Mesodermal cell (in vitro differentiated cells): ENCODE measurements at regions not wholly inside any gene's neighbourhood (a gene's known extent, or its start where the extent isn't known, plus 50 kb on each side); places are given as distances from the start of the nearest gene placed in this dataset.

Experiments
- H3K27ac ChIP-seq: 2 replicates; pipeline ENCODE4 v1.7.0; 2013; ENCODE audit warnings: mild to moderate bottlenecking, low read depth, low read length, moderate library complexity; ENCODE audit not compliant: severe bottlenecking
- H3K36me3 ChIP-seq: 2 replicates; pipeline ENCODE4 v1.7.1; 2013; ENCODE audit warnings: mild to moderate bottlenecking, low read length, moderate library complexity; ENCODE audit not compliant: control insufficient read depth, insufficient read depth
- H3K4me1 ChIP-seq: one replicate; pipeline ENCODE4 v1.7.1; 2013; ENCODE audit warnings: mild to moderate bottlenecking, low read length; ENCODE audit not compliant: insufficient read depth, control insufficient read depth, poor library complexity, severe bottlenecking
- H3K4me3 ChIP-seq: 2 replicates; pipeline ENCODE4 v1.7.0; 2013; ENCODE audit warnings: low read length, control low read depth, mild to moderate bottlenecking; ENCODE audit not compliant: insufficient read depth, poor library complexity, severe bottlenecking; ENCODE audit errors: extremely low read depth
- H3K9me3 ChIP-seq: 2 replicates; pipeline ENCODE4 v1.7.1; 2013; ENCODE audit warnings: mild to moderate bottlenecking, low read length, moderate library complexity; ENCODE audit not compliant: control insufficient read depth
- WGBS, 2 experiments: methylation state at CpG; one replicate each; pipeline ENCODE4 v1.1.5; 2013; ENCODE audit warnings: missing lambda C conversion rate in 2 of 2; ENCODE audit not compliant: insufficient coverage in 2 of 2; 5-methylcytosine and 5-hydroxymethylcytosine counted together

DNA sequence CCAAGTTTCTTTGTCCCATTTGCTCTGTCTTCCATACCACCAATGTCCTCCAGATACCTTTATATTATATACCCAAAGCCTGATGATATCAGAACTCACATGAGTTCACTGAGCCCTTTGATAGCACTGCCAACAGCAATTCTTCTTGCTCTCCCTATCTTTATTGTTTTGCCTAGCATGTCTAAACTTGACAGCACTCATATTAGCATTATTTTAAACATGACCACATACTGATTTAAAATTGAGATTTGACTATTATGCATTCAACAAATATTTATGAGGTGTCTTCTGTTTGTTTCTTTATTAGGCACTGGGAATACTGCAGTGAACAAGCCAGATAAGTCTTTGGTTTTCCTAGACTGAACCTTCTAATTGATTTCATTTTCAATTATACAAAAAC is 587.3 kb upstream of the GCFC2 start:
- H3K4me3 ChIP-seq = no peak overlapping the region
- no peak overlapping the region for H3K27ac ChIP-seq
- H3K36me3 ChIP-seq = no peaks in the 10 kb centered on the region
- H3K4me1 ChIP-seq = no peaks in the 10 kb centered on the region
- no peaks in the 10 kb centered on the region for H3K9me3 ChIP-seq

GRCh38 chr2:76296438-76296837 is 585.7 kb upstream of the GCFC2 start:
- Histone ChIP-seq H3K27ac (no peak overlapping the region), H3K4me3 (no peak overlapping the region), H3K9me3 (no peaks in the 10 kb centered on the region), H3K4me1 (no peaks in the 10 kb centered on the region), H3K36me3 (no peaks in the 10 kb centered on the region)
- WGBS, 2 experiments = 88% methylated on average over 1 of the region's 3 CpGs; no CpG with 5 or more reads in 1 of the 2 experiments

GRCh38 chr2:76295762-76296161 is 585.0 kb upstream of the GCFC2 start:
- Histone ChIP-seq H3K36me3 (no peaks in the 10 kb centered on the region), H3K27ac (no peak overlapping the region), H3K9me3 (no peaks in the 10 kb centered on the region), H3K4me3 (no peak overlapping the region), H3K4me1 (no peaks in the 10 kb centered on the region)

- Histone ChIP-seq H3K27ac (no peak overlapping the region), H3K36me3 (no peaks in the 10 kb centered on the region), H3K4me1 (no peaks in the 10 kb centered on the region), H3K9me3 (no peaks in the 10 kb centered on the region), H3K4me3 (no peak overlapping the region)
- WGBS, 2 experiments = no CpG with 5 or more reads among the region's 1 CpG
These were observed 577.9 kb upstream of the GCFC2 start for GRCh38 chr2:76288598-76288997.

DNA sequence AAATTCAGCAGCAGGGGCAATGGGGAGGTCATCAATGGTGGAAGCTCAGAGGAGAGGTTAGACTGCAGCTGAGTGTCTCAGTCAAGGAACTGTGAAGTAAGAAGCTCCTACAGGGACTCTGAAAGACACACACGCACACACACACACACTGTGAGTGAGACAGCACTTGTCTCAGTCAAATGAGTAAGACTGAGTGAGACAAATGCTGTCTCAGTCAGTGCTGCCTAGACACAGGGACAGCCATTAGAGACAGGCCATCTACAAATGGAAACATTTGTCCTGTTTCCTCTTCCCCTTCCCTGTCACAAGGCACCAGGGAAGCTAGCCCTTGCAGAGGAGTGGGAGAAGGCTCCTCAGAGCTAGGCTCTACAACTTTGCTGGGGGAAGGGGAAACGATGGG is 577.4 kb upstream of the GCFC2 start:
- Histone ChIP-seq H3K4me3 (no peak overlapping the region), H3K9me3 (no peaks in the 10 kb centered on the region), H3K27ac (no peak overlapping the region), H3K4me1 (no peaks in the 10 kb centered on the region), H3K36me3 (no peaks in the 10 kb centered on the region)
- 90 to 100% methylated on average over 1 to 2 of the region's 2 CpGs for WGBS, 2 experiments

DNA sequence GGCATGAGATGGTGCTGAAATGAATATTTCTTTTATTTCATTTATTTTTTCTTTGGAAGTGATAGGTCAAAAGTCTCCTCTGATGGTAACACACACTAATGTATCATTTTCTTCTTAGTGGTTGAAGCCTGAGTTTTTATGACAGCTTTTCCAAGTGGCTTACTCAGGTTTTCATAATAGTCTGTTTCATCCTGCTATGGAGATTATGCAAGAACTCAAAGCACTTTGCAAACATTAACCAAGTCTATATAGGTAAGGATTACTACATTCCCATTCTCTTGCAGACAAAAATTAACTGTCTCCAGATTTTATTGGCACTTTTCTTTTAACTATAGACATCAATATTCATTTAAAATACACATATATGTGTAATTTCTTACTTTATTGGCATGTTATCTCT is 572.6 kb upstream of the GCFC2 start:
- H3K4me1 ChIP-seq = peaks cover 13% of the 10 kb centered on the region
- no peak overlapping the region for H3K4me3 ChIP-seq
- H3K27ac ChIP-seq = no peak overlapping the region
- H3K9me3 ChIP-seq = no peaks in the 10 kb centered on the region
- no peaks in the 10 kb centered on the region for H3K36me3 ChIP-seq

GRCh38 chr2:76281156-76281841 is 570.6 kb upstream of the GCFC2 start:
- Histone ChIP-seq H3K4me3 (no peak overlapping the region), H3K27ac (peak overlapping the region; percentile 47), H3K4me1 (peaks cover 13% of the 10 kb centered on the region), H3K36me3 (no peaks in the 10 kb centered on the region), H3K9me3 (no peaks in the 10 kb centered on the region)
- no CpG with 5 or more reads among the region's 2 CpGs for WGBS, 2 experiments

- Histone ChIP-seq H3K27ac (peak overlapping the region; percentile 47), H3K9me3 (no peaks in the 10 kb centered on the region), H3K36me3 (no peaks in the 10 kb centered on the region), H3K4me3 (no peak overlapping the region), H3K4me1 (peaks cover 13% of the 10 kb centered on the region)
- WGBS, 2 experiments = 57 to 60% methylated on average over 1 to 2 of the region's 2 CpGs
These were observed 570.0 kb upstream of the GCFC2 start for GRCh38 chr2:76280686-76281085.

DNA sequence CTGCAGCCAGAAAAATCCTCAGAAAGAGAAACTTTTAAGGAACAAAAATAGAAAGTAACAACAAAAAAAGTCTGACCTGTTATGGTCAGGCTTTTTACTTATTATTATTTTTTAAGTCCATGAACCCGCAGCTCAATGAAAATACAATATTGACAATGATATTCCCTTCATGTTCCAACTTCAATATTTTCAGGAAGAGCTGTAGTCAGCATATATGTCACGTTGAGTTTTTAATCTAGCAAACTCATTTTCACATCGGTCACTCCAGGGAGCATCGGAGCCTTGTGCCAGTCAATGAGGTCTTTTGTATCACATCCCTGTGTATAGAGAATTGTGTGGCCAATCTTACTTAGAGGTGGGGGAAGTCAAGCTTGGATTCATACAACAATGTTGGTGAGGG is 568.4 kb upstream of the GCFC2 start:
- no peak overlapping the region for H3K27ac ChIP-seq
- peaks cover 13% of the 10 kb centered on the region for H3K4me1 ChIP-seq
- 79% methylated on average over 4 of the region's 4 CpGs; no CpG with 5 or more reads in 1 of the 2 experiments for WGBS, 2 experiments
- no peaks in the 10 kb centered on the region for H3K9me3 ChIP-seq
- H3K4me3 ChIP-seq = no peak overlapping the region
- H3K36me3 ChIP-seq = no peaks in the 10 kb centered on the region

DNA sequence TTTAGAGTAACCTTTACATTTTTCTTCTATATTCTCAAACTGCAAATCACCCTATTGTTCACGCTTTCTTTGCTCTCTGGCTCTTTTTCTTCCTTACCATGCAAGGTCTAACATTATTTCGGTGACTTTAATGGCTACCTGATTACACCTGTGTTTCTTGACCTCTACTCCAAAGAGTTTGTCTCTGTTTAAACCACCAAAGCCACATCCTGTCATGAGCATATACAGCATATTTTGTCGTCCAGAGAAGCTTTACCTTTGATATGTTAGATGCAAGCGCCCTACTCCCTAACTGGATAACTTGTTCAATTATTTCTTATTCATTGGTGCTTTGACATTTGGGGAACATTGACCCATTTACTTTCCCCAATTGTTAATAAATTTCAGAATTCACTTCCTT is 565.1 kb upstream of the GCFC2 start:
- Histone ChIP-seq H3K27ac (no peak overlapping the region), H3K4me3 (no peak overlapping the region), H3K9me3 (no peaks in the 10 kb centered on the region), H3K4me1 (peaks cover 6% of the 10 kb centered on the region), H3K36me3 (no peaks in the 10 kb centered on the region)
- 89 to 91% methylated on average over 2 of the region's 4 CpGs for WGBS, 2 experiments

DNA sequence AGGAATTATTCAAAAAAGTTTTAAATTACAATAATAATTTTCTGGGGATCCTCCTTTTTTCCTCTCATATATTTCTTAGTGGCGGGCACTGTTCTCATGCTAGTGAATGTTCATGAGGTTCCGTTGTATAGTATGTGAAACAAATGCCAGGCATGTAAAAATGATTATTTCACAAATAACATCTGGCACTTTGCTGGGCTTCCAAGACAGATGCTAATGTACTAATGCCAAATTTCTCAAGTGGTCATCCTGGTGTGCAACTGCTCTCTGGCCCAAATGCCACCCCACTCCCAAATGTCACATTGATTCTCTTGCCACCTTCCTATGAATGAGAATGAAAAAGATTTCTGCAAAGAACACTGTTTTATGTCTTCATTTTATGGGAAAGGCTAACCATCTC is 564.0 kb upstream of the GCFC2 start:
- H3K9me3 ChIP-seq = no peaks in the 10 kb centered on the region
- no peak overlapping the region for H3K27ac ChIP-seq
- H3K4me1 ChIP-seq = no peaks in the 10 kb centered on the region
- H3K36me3 ChIP-seq = no peaks in the 10 kb centered on the region
- WGBS, 2 experiments = no CpG with 5 or more reads among the region's 2 CpGs
- no peak overlapping the region for H3K4me3 ChIP-seq
